ENCODE measurements at regions not wholly inside any gene's neighbourhood (a gene's known extent, or its start where the extent isn't known, plus 50 kb on each side); places are given as distances from the start of the nearest gene placed in this dataset.

- TF ChIP-seq, protein P1, sequence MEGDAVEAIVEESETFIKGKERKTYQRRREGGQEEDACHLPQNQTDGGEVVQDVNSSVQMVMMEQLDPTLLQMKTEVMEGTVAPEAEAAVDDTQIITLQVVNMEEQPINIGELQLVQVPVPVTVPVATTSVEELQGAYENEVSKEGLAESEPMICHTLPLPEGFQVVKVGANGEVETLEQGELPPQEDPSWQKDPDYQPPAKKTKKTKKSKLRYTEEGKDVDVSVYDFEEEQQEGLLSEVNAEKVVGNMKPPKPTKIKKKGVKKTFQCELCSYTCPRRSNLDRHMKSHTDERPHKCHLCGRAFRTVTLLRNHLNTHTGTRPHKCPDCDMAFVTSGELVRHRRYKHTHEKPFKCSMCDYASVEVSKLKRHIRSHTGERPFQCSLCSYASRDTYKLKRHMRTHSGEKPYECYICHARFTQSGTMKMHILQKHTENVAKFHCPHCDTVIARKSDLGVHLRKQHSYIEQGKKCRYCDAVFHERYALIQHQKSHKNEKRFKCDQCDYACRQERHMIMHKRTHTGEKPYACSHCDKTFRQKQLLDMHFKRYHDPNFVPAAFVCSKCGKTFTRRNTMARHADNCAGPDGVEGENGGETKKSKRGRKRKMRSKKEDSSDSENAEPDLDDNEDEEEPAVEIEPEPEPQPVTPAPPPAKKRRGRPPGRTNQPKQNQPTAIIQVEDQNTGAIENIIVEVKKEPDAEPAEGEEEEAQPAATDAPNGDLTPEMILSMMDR (IDR thresholded peaks at IDR 0.05 in 8 of 11, conservative IDR thresholded peaks at IDR 0.05 in 3 of 11) = no peak
- TF ChIP-seq POLR2AphosphoS5 (IDR thresholded peaks at IDR 0.05) (no peak), POLR2A (IDR thresholded peaks at IDR 0.05) (no peak)
Observed at GRCh38 chr1:47505267-47505666, 67.4 kb downstream of the FOXD2 start.
